ENCODE measurements at regions not wholly inside any gene's neighbourhood (a gene's known extent, or its start where the extent isn't known, plus 50 kb on each side); places are given as distances from the start of the nearest gene placed in this dataset.

DNA sequence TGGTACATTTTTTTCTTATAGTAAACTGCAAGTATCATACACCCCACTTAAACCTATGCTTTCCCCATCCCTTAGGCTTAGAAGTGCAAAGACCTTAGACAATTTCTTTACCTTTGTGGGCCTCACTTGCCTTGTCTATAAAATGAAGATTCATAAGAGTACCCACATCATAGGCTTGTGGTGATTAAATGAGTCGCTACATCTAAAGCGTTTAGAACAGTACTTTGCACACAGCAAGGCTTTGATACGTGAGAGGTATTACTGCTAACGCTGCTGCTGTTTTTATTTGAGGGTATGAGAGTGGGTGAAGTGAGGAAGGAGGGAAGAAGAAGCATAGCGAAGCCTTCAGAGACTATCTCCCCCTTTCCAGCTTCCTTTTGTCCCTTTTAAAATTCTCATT lies 87.8 kb upstream of the RPS6KA3 start:
- TF ChIP-seq, protein P1, sequence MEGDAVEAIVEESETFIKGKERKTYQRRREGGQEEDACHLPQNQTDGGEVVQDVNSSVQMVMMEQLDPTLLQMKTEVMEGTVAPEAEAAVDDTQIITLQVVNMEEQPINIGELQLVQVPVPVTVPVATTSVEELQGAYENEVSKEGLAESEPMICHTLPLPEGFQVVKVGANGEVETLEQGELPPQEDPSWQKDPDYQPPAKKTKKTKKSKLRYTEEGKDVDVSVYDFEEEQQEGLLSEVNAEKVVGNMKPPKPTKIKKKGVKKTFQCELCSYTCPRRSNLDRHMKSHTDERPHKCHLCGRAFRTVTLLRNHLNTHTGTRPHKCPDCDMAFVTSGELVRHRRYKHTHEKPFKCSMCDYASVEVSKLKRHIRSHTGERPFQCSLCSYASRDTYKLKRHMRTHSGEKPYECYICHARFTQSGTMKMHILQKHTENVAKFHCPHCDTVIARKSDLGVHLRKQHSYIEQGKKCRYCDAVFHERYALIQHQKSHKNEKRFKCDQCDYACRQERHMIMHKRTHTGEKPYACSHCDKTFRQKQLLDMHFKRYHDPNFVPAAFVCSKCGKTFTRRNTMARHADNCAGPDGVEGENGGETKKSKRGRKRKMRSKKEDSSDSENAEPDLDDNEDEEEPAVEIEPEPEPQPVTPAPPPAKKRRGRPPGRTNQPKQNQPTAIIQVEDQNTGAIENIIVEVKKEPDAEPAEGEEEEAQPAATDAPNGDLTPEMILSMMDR (IDR thresholded peaks at IDR 0.05) = no peak
- no peak for TF ChIP-seq POLR2A (IDR thresholded peaks at IDR 0.05)
